HEK293T (cell line): ENCODE measurements at regions not wholly inside any gene's neighbourhood (a gene's known extent, or its start where the extent isn't known, plus 50 kb on each side); places are given as distances from the start of the nearest gene placed in this dataset.

Experiments used
- BHLHE40 ChIP-seq: fragments of 450-650 bp; IDR thresholded peaks from 2 replicates; pipeline ENCODE4 v1.6.1; 2016; ENCODE audit warnings: mild to moderate bottlenecking, moderate library complexity, borderline replicate concordance
- CTBP1 ChIP-seq: fragments of 450-650 bp; IDR thresholded peaks from 2 replicates; pipeline ENCODE4 v1.6.1; 2016; ENCODE audit warnings: borderline replicate concordance
- ELF4 ChIP-seq: fragments of 450-650 bp; IDR thresholded peaks from 2 replicates; pipeline ENCODE4 v1.6.1; 2017; ENCODE audit warnings: antibody characterized with exemption
- FOXA1 ChIP-seq: fragments of 450-650 bp; IDR thresholded peaks from 2 replicates; pipeline ENCODE4 v1.6.1; 2016; ENCODE audit warnings: mild to moderate bottlenecking
- FOXK2 ChIP-seq: fragments of 450-650 bp; IDR thresholded peaks from 2 replicates; pipeline ENCODE4 v1.6.1; 2016; ENCODE audit warnings: mild to moderate bottlenecking
- FOXM1 ChIP-seq: fragments of 450-650 bp; IDR thresholded peaks from 2 replicates; pipeline ENCODE4 v1.6.1; 2017; ENCODE audit warnings: mild to moderate bottlenecking, borderline replicate concordance
- HDGF ChIP-seq: fragments of 450-650 bp; IDR thresholded peaks from 2 replicates; pipeline ENCODE4 v1.6.1; 2017; ENCODE audit warnings: antibody characterized with exemption, borderline replicate concordance
- L3MBTL2 ChIP-seq: fragments of 450-650 bp; conservative IDR thresholded peaks from 2 replicates; pipeline ENCODE4 v1.6.1; 2016; ENCODE audit warnings: mild to moderate bottlenecking
- LEF1 ChIP-seq: fragments of 450-650 bp; IDR thresholded peaks from 2 replicates; pipeline ENCODE4 v1.6.1; 2017; ENCODE audit warnings: mild to moderate bottlenecking, borderline replicate concordance
- NFRKB ChIP-seq: fragments of 450-650 bp; IDR thresholded peaks from 2 replicates; pipeline ENCODE4 v1.6.1; 2016; ENCODE audit warnings: mild to moderate bottlenecking, moderate library complexity
- SP1 ChIP-seq: fragments of 450-650 bp; IDR thresholded peaks from 2 replicates; pipeline ENCODE4 v1.6.1; 2017
- SUZ12 ChIP-seq: fragments of 450-650 bp; IDR thresholded peaks from 2 replicates; pipeline ENCODE4 v1.6.1; 2016; ENCODE audit warnings: mild to moderate bottlenecking
- TARDBP ChIP-seq: fragments of 450-650 bp; IDR thresholded peaks from 2 replicates; pipeline ENCODE4 v1.6.1; 2016
- TF ChIP-seq, protein P1 (sequence below): fragments of 450-650 bp; IDR thresholded peaks from 2 replicates; pipeline ENCODE4 v1.6.1; 2016

DNA sequence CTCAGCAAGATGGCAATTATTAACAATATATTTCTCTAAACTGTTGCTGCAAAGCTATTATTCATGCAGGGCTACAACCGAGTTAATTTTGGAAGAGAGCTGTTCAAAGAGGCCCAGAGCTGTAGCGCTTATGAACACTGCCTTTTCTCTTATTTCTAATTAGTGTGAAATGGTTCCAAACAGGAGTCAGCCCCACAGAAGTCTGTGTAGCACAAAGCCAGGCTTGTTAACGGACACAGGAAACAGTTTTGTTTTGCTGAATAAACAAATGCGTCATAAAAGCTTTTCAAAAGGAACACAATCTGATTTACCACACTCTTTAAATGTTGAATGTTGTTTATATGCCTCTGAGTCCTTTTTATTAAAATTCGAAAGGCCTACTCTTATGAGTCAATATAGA lies 396.5 kb downstream of the ANXA1 start:
- no peak for TF ChIP-seq TARDBP
- no peak for TF ChIP-seq L3MBTL2
- TF ChIP-seq BHLHE40: no peak
- no peak for TF ChIP-seq SUZ12
- TF ChIP-seq FOXK2: no peak
- TF ChIP-seq, protein P1, sequence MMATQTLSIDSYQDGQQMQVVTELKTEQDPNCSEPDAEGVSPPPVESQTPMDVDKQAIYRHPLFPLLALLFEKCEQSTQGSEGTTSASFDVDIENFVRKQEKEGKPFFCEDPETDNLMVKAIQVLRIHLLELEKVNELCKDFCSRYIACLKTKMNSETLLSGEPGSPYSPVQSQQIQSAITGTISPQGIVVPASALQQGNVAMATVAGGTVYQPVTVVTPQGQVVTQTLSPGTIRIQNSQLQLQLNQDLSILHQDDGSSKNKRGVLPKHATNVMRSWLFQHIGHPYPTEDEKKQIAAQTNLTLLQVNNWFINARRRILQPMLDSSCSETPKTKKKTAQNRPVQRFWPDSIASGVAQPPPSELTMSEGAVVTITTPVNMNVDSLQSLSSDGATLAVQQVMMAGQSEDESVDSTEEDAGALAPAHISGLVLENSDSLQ: no peak
- no peak for TF ChIP-seq SP1
- no peak for TF ChIP-seq HDGF
- no peak for TF ChIP-seq FOXA1
- no peak for TF ChIP-seq LEF1
- no peak for TF ChIP-seq NFRKB
- no peak for TF ChIP-seq ELF4
- TF ChIP-seq FOXM1: no peak
- no peak for TF ChIP-seq CTBP1
